Mesenchymal stem cell (in vitro differentiated cells and primary cell): ENCODE measurements at regions not wholly inside any gene's neighbourhood (a gene's known extent, or its start where the extent isn't known, plus 50 kb on each side); places are given as distances from the start of the nearest gene placed in this dataset.

Experiments
- DNase-seq: peaks from one replicate; pipeline ENCODE4 v3.0.0-alpha.2; 2013
- H2AFZ ChIP-seq: one replicate; pipeline ENCODE4 v1.6.1; 2013; ENCODE audit warnings: low read depth, mild to moderate bottlenecking, control low read depth, inconsistent platforms, low read length, moderate library complexity
- H2AK5ac ChIP-seq: 2 replicates; pipeline ENCODE4 v1.6.1; 2013; ENCODE audit warnings: low read length, moderate library complexity, mild to moderate bottlenecking, inconsistent platforms; ENCODE audit not compliant: severe bottlenecking
- H2BK120ac ChIP-seq: one replicate; pipeline ENCODE4 v1.6.1; 2013; ENCODE audit warnings: low read depth, mild to moderate bottlenecking, inconsistent platforms, low read length, moderate library complexity
- H2BK12ac ChIP-seq, 2 experiments: one replicate each; pipeline ENCODE4 v1.6.1; 2013; ENCODE audit warnings: inconsistent platforms in 2 of 2, low read length in 2 of 2, mild to moderate bottlenecking in 2 of 2, moderate library complexity in 2 of 2, control low read depth in 1 of 2
- H2BK15ac ChIP-seq: one replicate; pipeline ENCODE4 v1.6.1; 2013; ENCODE audit warnings: mild to moderate bottlenecking, low read depth, inconsistent platforms; ENCODE audit not compliant: poor library complexity, severe bottlenecking
- H2BK5ac ChIP-seq: 2 replicates; pipeline ENCODE4 v1.6.1; 2013; ENCODE audit warnings: low read depth, mild to moderate bottlenecking, low read length, control low read depth, inconsistent platforms; ENCODE audit not compliant: poor library complexity, severe bottlenecking
- H3K14ac ChIP-seq, 2 experiments: one replicate each; pipeline ENCODE4 v1.6.1; 2013; ENCODE audit warnings: inconsistent platforms in 2 of 2, low read length in 2 of 2, control low read depth in 1 of 2, mild to moderate bottlenecking in 1 of 2, moderate library complexity in 1 of 2
- H3K18ac ChIP-seq, 2 experiments: one replicate each; pipeline ENCODE4 v1.6.1; 2013; ENCODE audit warnings: inconsistent platforms in 2 of 2, low read length in 2 of 2, control low read depth in 1 of 2, low read depth in 1 of 2, mild to moderate bottlenecking in 1 of 2
- H3K23ac ChIP-seq, 2 experiments: one replicate each; pipeline ENCODE4 v1.6.1; 2013; ENCODE audit warnings: inconsistent platforms in 2 of 2, low read length in 2 of 2, mild to moderate bottlenecking in 2 of 2, moderate library complexity in 2 of 2, control low read depth in 1 of 2
- H3K27ac ChIP-seq: 2 replicates; pipeline ENCODE4 v1.5.1; 2013; ENCODE audit warnings: mild to moderate bottlenecking, moderate library complexity, low read length, control low read depth, inconsistent platforms; ENCODE audit not compliant: poor library complexity, severe bottlenecking
- H3K27me3 ChIP-seq, 2 experiments: 2 replicates each; pipeline versions ENCODE4 v1.6.1 to v1.7.0; 2013; ENCODE audit warnings: low read length in 2 of 2, mild to moderate bottlenecking in 2 of 2, moderate library complexity in 2 of 2, control low read depth in 1 of 2, inconsistent platforms in 1 of 2; ENCODE audit not compliant: control insufficient read depth in 1 of 2, insufficient read depth in 1 of 2
- H3K36me3 ChIP-seq, 2 experiments: 2 replicates each; pipeline versions ENCODE4 v1.6.1 to v1.7.0; 2013; ENCODE audit warnings: low read length in 2 of 2, control low read depth in 1 of 2, inconsistent platforms in 1 of 2, low read depth in 1 of 2, mild to moderate bottlenecking in 1 of 2; ENCODE audit not compliant: insufficient read depth in 2 of 2, control insufficient read depth in 1 of 2
- H3K4ac ChIP-seq, 2 experiments: one replicate each; pipeline ENCODE4 v1.6.1; 2013; ENCODE audit warnings: inconsistent platforms in 2 of 2, low read length in 2 of 2, mild to moderate bottlenecking in 2 of 2, moderate library complexity in 2 of 2, control low read depth in 1 of 2, low read depth in 1 of 2
- H3K4me1 ChIP-seq: 2 replicates; pipeline ENCODE4 v1.6.1; 2013; ENCODE audit warnings: low read depth, low read length, control low read depth; ENCODE audit not compliant: control insufficient read depth, insufficient read depth
- H3K4me2 ChIP-seq: 2 replicates; pipeline ENCODE4 v1.6.1; 2013; ENCODE audit warnings: low read length, mild to moderate bottlenecking, inconsistent platforms; ENCODE audit not compliant: poor library complexity, severe bottlenecking
- H3K4me3 ChIP-seq, 2 experiments: 2 replicates each; pipeline versions ENCODE4 v1.5.1 to v1.7.0; 2013; ENCODE audit warnings: low read length in 2 of 2, mild to moderate bottlenecking in 2 of 2, control low read depth in 1 of 2, low read depth in 1 of 2; ENCODE audit not compliant: insufficient read depth in 1 of 2
- H3K79me1 ChIP-seq: replicated peaks from 2 replicates; pipeline ENCODE4 v1.6.1; 2013; ENCODE audit warnings: mild to moderate bottlenecking, control low read depth, low read length, inconsistent platforms; ENCODE audit not compliant: poor library complexity, severe bottlenecking
- H3K9ac ChIP-seq: 2 replicates; pipeline ENCODE4 v1.7.0; 2013; ENCODE audit warnings: mild to moderate bottlenecking, low read length, moderate library complexity
- H3K9me3 ChIP-seq: 2 replicates; pipeline ENCODE4 v1.7.0; 2013; ENCODE audit warnings: mild to moderate bottlenecking, low read length; ENCODE audit not compliant: control insufficient read depth
- H4K8ac ChIP-seq: one replicate; pipeline ENCODE4 v1.6.1; 2013; ENCODE audit warnings: inconsistent platforms, mild to moderate bottlenecking, low read length, moderate library complexity
- H4K91ac ChIP-seq: one replicate; pipeline ENCODE4 v1.6.1; 2013; ENCODE audit warnings: mild to moderate bottlenecking, low read length, inconsistent platforms
- WGBS: methylation state at CpG from one replicate; pipeline ENCODE4 v1.1.7; 2013; ENCODE audit warnings: mixed read lengths; 5-methylcytosine and 5-hydroxymethylcytosine counted together

DNA sequence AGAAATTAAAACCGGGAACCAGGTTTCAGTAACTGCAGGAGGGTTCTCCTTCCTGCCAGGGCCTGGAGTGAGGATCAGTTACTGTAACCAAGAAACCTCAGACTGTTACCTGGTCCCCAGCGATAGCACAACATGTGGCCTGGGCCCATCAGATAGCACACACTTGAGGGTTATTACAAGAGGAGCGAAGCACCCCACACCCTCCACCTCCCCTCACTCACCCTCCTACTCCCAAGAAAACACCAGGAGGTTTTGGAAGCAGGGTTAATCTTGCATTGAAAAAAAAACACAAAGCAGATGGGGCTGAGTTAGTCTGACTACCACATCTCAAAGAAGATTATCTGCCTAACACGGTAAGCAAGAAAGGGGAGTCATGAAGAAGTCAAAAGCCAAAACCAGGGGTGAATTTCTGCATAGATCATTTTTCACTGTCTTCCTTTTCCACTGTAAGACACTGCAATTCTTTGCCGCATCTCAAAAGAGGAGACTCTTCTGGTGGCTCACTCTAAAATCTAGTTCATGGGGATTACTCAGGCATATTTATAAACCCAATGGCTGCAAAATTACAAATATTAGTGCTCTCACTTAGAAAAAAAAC lies 75.9 kb upstream of the DOCK9 start:
- WGBS, result 82% methylated on average over 4 of the region's 5 CpGs
- peak overlapping the region; percentile 30 for H4K8ac ChIP-seq
- H3K9ac ChIP-seq, result no peak overlapping the region
- H2AK5ac ChIP-seq, result no peak overlapping the region
- no peak overlapping the region for H2BK120ac ChIP-seq
- no peaks in the 10 kb centered on the region for H3K9me3 ChIP-seq
- H3K18ac ChIP-seq, result peak overlapping the region in 1 of 2 experiments; percentile 62
- no peaks in the 10 kb centered on the region for H3K36me3 ChIP-seq
- peaks cover 23% of the 10 kb centered on the region for H3K79me1 ChIP-seq
- no peak overlapping the region for H2BK15ac ChIP-seq
- peak overlapping the region in 1 of 2 experiments; percentile 6 for H3K4ac ChIP-seq
- H2BK5ac ChIP-seq, result no peak overlapping the region
- H3K27me3 ChIP-seq, result no peaks in the 10 kb centered on the region
- H3K14ac ChIP-seq, result no peak overlapping the region
- H3K27ac ChIP-seq, result no peak overlapping the region
- no peak overlapping the region for H2AFZ ChIP-seq
- no peak overlapping the region for H3K4me2 ChIP-seq
- DNase-seq, result no peak
- H3K4me3 ChIP-seq, result no peak overlapping the region
- H4K91ac ChIP-seq, result no peak overlapping the region
- H3K4me1 ChIP-seq, result peaks cover 4% of the 10 kb centered on the region
- no peak overlapping the region for H3K23ac ChIP-seq
- no peak overlapping the region for H2BK12ac ChIP-seq

DNA sequence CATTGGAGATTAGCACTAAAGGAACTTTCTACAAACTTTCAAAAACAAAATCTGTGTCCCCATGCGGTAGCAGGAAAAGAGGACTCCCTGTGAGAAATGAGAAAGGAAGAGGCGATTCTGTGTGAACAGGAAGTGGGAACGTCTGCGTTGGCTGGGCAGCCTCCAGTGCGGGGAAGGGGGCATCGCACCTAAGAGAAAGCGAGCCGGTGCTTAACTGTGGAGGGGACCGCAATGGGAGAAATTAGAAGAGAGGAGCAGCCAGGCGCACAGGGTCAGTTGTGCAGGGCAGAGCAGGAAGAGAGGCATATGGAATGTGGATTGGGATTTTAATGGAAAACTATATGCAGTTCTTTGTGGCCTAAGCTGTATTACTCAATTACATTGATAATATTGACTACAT lies 77.4 kb upstream of the DOCK9 start:
- H3K18ac ChIP-seq, result no peak overlapping the region
- no peak overlapping the region for H2AFZ ChIP-seq
- H2BK15ac ChIP-seq, result no peak overlapping the region
- no peak overlapping the region for H3K14ac ChIP-seq
- no peak overlapping the region for H3K9ac ChIP-seq
- H3K9me3 ChIP-seq, result no peaks in the 10 kb centered on the region
- no peak overlapping the region for H3K27ac ChIP-seq
- H3K27me3 ChIP-seq, result no peaks in the 10 kb centered on the region
- H2BK120ac ChIP-seq, result no peak overlapping the region
- no peak overlapping the region for H3K4ac ChIP-seq
- peak overlapping the region in 1 of 2 experiments; percentile 81 for H2BK12ac ChIP-seq
- no peak overlapping the region for H4K91ac ChIP-seq
- H2AK5ac ChIP-seq, result no peak overlapping the region
- H3K36me3 ChIP-seq, result no peaks in the 10 kb centered on the region
- H3K79me1 ChIP-seq, result peaks cover 30% of the 10 kb centered on the region
- no peak overlapping the region for H3K4me3 ChIP-seq
- H3K4me2 ChIP-seq, result no peak overlapping the region
- 83% methylated on average over 10 of the region's 10 CpGs for WGBS
- H2BK5ac ChIP-seq, result no peak overlapping the region
- H4K8ac ChIP-seq, result peak overlapping the region; percentile 27
- DNase-seq, result no peak
- peaks cover 4% of the 10 kb centered on the region for H3K4me1 ChIP-seq
- no peak overlapping the region for H3K23ac ChIP-seq

DNA sequence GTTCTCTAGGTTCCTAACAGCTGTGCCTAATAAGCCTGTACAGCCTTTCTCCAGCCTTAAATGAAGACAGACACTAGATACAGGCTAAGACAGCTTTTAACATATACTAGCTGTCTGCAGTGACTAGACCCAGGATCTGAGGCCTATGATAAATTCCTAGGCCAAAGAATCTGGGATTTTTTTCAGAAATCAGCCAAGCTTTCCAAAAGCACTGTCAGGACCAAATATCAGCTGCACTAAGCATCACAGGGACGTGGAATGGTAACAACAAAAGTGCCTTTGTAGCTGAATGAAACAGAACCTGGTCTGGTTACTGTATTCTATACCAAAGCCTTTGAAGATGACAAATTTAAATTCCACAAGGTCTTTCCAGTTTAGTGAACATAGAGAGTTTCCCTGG lies 77.9 kb upstream of the DOCK9 start:
- H4K91ac ChIP-seq, result no peak overlapping the region
- no peak overlapping the region for H2AK5ac ChIP-seq
- no peaks in the 10 kb centered on the region for H3K9me3 ChIP-seq
- H3K4me2 ChIP-seq, result no peak overlapping the region
- H2BK12ac ChIP-seq, result no peak overlapping the region
- H3K27ac ChIP-seq, result no peak overlapping the region
- whole genome bisulfite sequencing, result 83% methylated on average over 1 of the region's 1 CpG
- H3K9ac ChIP-seq, result peak overlapping the region; percentile 31
- H2BK5ac ChIP-seq, result no peak overlapping the region
- no peak overlapping the region for H2BK120ac ChIP-seq
- no peak overlapping the region for H4K8ac ChIP-seq
- no peaks in the 10 kb centered on the region for H3K36me3 ChIP-seq
- H3K4ac ChIP-seq, result no peak overlapping the region
- peaks cover 30% of the 10 kb centered on the region for H3K79me1 ChIP-seq
- H2AFZ ChIP-seq, result no peak overlapping the region
- H3K4me3 ChIP-seq, result no peak overlapping the region
- no peak overlapping the region for H3K14ac ChIP-seq
- H3K4me1 ChIP-seq, result peaks cover 4% of the 10 kb centered on the region
- H3K27me3 ChIP-seq, result no peaks in the 10 kb centered on the region
- no peak overlapping the region for H2BK15ac ChIP-seq
- H3K18ac ChIP-seq, result no peak overlapping the region
- H3K23ac ChIP-seq, result no peak overlapping the region
- no peak for DNase-seq

DNA sequence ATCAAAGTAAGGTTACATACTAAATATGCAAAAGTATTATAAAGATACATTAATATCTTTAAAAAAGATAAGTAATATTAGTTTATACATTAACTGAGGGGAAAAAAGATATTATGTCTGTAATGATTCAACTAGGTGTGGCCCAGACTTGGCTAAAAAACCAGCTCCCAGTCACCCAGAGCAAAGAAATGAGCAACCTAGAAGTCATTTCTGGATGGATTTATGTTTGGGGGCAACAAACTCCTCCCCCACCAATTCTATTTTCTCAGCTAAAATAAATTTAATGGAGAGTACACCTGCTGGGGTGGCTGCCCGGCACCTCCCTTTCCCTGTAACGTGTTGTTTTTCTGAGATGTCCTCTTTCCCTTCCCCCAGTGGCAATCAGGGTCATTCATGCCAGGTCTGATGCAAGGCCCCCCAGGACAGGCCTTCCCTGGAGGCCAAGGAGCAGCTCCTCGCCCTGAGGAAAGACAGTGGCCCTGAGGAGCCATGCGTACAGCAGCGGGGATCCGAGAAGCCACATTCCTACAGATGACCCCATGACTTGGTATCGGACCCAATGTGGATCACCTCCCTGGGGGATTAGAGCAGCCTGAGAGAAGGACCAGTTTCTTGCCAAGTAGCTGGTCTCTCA lies 78.6 kb upstream of the DOCK9 start:
- peak overlapping the region in 1 of 2 experiments; percentile 26 for H3K14ac ChIP-seq
- peak overlapping the region in 1 of 2 experiments; percentile 46 for H3K23ac ChIP-seq
- H2BK5ac ChIP-seq, result no peak overlapping the region
- no peak overlapping the region for H3K27ac ChIP-seq
- H4K8ac ChIP-seq, result no peak overlapping the region
- 98% methylated on average over 7 of the region's 7 CpGs for WGBS
- H2AK5ac ChIP-seq, result no peak overlapping the region
- no peak overlapping the region for H3K4me2 ChIP-seq
- no peak overlapping the region for H2AFZ ChIP-seq
- no peak for DNase-seq
- H3K79me1 ChIP-seq, result peaks cover 28% of the 10 kb centered on the region
- no peak overlapping the region for H2BK120ac ChIP-seq
- peak overlapping the region; percentile 34 for H4K91ac ChIP-seq
- peak overlapping the region in 1 of 2 experiments; percentile 18 for H2BK12ac ChIP-seq
- H3K4me1 ChIP-seq, result peaks cover 4% of the 10 kb centered on the region
- H3K9ac ChIP-seq, result peak overlapping the region; percentile 31
- H3K18ac ChIP-seq, result no peak overlapping the region
- no peaks in the 10 kb centered on the region for H3K27me3 ChIP-seq
- H3K4me3 ChIP-seq, result no peak overlapping the region
- H3K4ac ChIP-seq, result no peak overlapping the region
- H3K36me3 ChIP-seq, result no peaks in the 10 kb centered on the region
- no peaks in the 10 kb centered on the region for H3K9me3 ChIP-seq
- peak overlapping the region; percentile 57 for H2BK15ac ChIP-seq
